C1 segment of cervical spinal cord (tissue), 14 donors: ENCODE measurements at regions not wholly inside any gene's neighbourhood (a gene's known extent, or its start where the extent isn't known, plus 50 kb on each side); places are given as distances from the start of the nearest gene placed in this dataset.

Source experiments
- DNase-seq, 14 donors: peaks; one replicate each; lab custom pipeline; 2025; lab: John Stamatoyannopoulos, UW

GRCh38 chr5:103929338-103930013 is 366.9 kb upstream of the NUDT12 start:
- no peak for DNase-seq

- no peak for DNase-seq
These were observed 365.1 kb upstream of the NUDT12 start for GRCh38 chr5:103927739-103928138.

GRCh38 chr5:103923616-103924168 is 361.1 kb upstream of the NUDT12 start:
- no peak for DNase-seq

GRCh38 chr5:103919506-103919905 is 356.9 kb upstream of the NUDT12 start:
- no peak for DNase-seq

- no peak for DNase-seq
These were observed 356.2 kb upstream of the NUDT12 start for GRCh38 chr5:103918668-103919367.

GRCh38 chr5:103915081-103915480 is 352.5 kb upstream of the NUDT12 start:
- no peak for DNase-seq

GRCh38 chr5:103910786-103911185 is 348.2 kb upstream of the NUDT12 start:
- no peak for DNase-seq

GRCh38 chr5:103910011-103910410 is 347.4 kb upstream of the NUDT12 start:
- no peak for DNase-seq

GRCh38 chr5:103909391-103909790 is 346.8 kb upstream of the NUDT12 start:
- no peak for DNase-seq

- no peak for DNase-seq
These were observed 345.9 kb upstream of the NUDT12 start for GRCh38 chr5:103908336-103909080.

- no peak for DNase-seq
These were observed 344.4 kb upstream of the NUDT12 start for GRCh38 chr5:103907001-103907400.

GRCh38 chr5:103904651-103905050 is 342.1 kb upstream of the NUDT12 start:
- DNase-seq: no peak

GRCh38 chr5:103902893-103903292 is 340.3 kb upstream of the NUDT12 start:
- no peak for DNase-seq

GRCh38 chr5:103901885-103902284 is 339.3 kb upstream of the NUDT12 start:
- DNase-seq: no peak

GRCh38 chr5:103896593-103896992 is 334.0 kb upstream of the NUDT12 start:
- DNase-seq: no peak

GRCh38 chr5:103895738-103896137 is 333.1 kb upstream of the NUDT12 start:
- DNase-seq: no peak

GRCh38 chr5:103894882-103895281 is 332.3 kb upstream of the NUDT12 start:
- DNase-seq: peak in 6 of 14 donors; percentile 7 to 28 (median 18)

GRCh38 chr5:103891151-103891550 is 328.6 kb upstream of the NUDT12 start:
- peak in 1 of 14 donors; percentile 17 for DNase-seq

- no peak for DNase-seq
These were observed 327.7 kb upstream of the NUDT12 start for GRCh38 chr5:103890313-103890712.

- DNase-seq: no peak
These were observed 327.1 kb upstream of the NUDT12 start for GRCh38 chr5:103889500-103890209.

- no peak for DNase-seq
These were observed 324.2 kb upstream of the NUDT12 start for GRCh38 chr5:103886826-103887225.

GRCh38 chr5:103883143-103883542 is 320.6 kb upstream of the NUDT12 start:
- DNase-seq: no peak
